Upper lobe of left lung (tissue), 4 donors: ENCODE measurements at regions not wholly inside any gene's neighbourhood (a gene's known extent, or its start where the extent isn't known, plus 50 kb on each side); places are given as distances from the start of the nearest gene placed in this dataset.

Experiments used
- CTCF ChIP-seq, 6 experiments: fragments of 450-650 bp in 4 of 6; fragments of 200-600 bp in 2 of 6; sonication (generic) in 2 of 6; IDR thresholded peaks; one replicate each; pipeline ENCODE4 v1.5.1; 2016 to 2019; ENCODE audit warnings: antibody characterized with exemption in 6 of 6
- EP300 ChIP-seq, 4 donors: sonication (generic); formaldehyde crosslinking; IDR thresholded peaks; one replicate each; pipeline ENCODE4 v1.5.1; 2017; ENCODE audit warnings: antibody characterized with exemption in 4 of 4, control low read depth in 2 of 4
- POLR2A ChIP-seq, 4 donors: fragments of 450-650 bp; IDR thresholded peaks; one replicate each; pipeline ENCODE4 v1.5.1; 2016 to 2017; ENCODE audit warnings: antibody characterized with exemption in 4 of 4, mild to moderate bottlenecking in 2 of 4

- TF ChIP-seq CTCF (IDR thresholded peaks at IDR 0.05), result no peak
- TF ChIP-seq EP300 (IDR thresholded peaks at IDR 0.05), result no peak
- no peak for TF ChIP-seq POLR2A (IDR thresholded peaks at IDR 0.05)
These were observed 125.1 kb upstream of the RGMA start for GRCh38 chr15:93214106-93214505.
